PC-9 (cell line): ENCODE measurements at regions not wholly inside any gene's neighbourhood (a gene's known extent, or its start where the extent isn't known, plus 50 kb on each side); places are given as distances from the start of the nearest gene placed in this dataset.

Experiments
- EZH2 ChIP-seq: fragments of 200-600 bp; sonication (generic); IDR thresholded peaks from 2 replicates; pipeline ENCODE4 v1.8.0; 2017; ENCODE audit warnings: antibody characterized with exemption, low read depth
- TF ChIP-seq, protein P1 (sequence below): fragments of 200-600 bp; sonication (generic); conservative IDR thresholded peaks from 2 replicates; pipeline ENCODE4 v1.6.1; 2017; ENCODE audit warnings: mixed run types, antibody characterized with exemption, mild to moderate bottlenecking, moderate library complexity

DNA sequence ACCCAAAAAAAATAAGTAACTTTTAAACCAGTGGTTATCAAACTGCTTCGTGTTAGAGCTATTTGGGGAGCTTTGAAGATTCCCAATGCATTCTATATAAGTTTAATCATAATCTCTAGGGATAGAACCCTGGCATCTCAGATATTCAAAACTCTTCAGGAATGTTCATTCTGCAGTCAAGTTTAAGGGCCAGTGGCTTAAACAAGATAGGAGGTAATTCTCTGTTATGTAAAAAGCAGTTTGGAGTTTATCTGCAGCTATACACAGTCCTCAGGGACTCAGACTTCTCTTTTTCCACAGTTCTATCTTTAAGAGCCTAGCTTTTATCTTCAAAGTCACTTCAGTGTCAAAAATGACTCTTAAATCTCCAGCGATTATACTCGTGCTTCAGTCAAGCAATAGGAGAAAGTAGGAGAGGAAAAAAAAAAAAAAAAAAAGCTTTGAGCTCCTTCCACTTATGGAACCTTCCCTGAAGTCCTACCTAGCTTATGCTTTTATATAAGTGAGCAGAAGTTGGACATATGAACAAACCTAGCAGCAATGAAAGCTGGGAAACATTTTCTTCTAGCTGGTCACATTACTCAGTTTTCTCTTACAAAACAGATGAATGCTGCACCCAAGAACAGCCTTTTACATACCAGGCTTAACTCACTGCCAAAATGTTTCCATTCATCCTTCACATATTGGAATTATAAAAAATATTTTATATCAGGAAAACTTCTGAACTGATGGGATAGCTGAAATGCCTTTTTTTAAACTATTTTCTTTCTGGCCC, 302.8 kb downstream of the FSCB start:
- TF ChIP-seq, protein P1, sequence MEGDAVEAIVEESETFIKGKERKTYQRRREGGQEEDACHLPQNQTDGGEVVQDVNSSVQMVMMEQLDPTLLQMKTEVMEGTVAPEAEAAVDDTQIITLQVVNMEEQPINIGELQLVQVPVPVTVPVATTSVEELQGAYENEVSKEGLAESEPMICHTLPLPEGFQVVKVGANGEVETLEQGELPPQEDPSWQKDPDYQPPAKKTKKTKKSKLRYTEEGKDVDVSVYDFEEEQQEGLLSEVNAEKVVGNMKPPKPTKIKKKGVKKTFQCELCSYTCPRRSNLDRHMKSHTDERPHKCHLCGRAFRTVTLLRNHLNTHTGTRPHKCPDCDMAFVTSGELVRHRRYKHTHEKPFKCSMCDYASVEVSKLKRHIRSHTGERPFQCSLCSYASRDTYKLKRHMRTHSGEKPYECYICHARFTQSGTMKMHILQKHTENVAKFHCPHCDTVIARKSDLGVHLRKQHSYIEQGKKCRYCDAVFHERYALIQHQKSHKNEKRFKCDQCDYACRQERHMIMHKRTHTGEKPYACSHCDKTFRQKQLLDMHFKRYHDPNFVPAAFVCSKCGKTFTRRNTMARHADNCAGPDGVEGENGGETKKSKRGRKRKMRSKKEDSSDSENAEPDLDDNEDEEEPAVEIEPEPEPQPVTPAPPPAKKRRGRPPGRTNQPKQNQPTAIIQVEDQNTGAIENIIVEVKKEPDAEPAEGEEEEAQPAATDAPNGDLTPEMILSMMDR = no peak
- TF ChIP-seq EZH2 = no peak
